ENCODE measurements at regions not wholly inside any gene's neighbourhood (a gene's known extent, or its start where the extent isn't known, plus 50 kb on each side); places are given as distances from the start of the nearest gene placed in this dataset.

- TF ChIP-seq CTCF (IDR thresholded peaks at IDR 0.05) = no peak
- Histone ChIP-seq H3K36me3 (no peaks in the 10 kb centered on the region), H3K4me1 (peaks cover 0 to 13% of the 10 kb centered on the region in 2 donors), H3K4me3 (no peak overlapping the region), H3K27me3 (no peaks in the 10 kb centered on the region), H3K27ac (no peak overlapping the region), H3K9me3 (no peaks in the 10 kb centered on the region)
- no peak for DNase-seq (ENCODE audit: low spot score)
Measured at GRCh38 chr11:19592842-19593241, 119.8 kb upstream of the NAV2 start.

GRCh38 chr11:19589567-19590260 is 122.9 kb upstream of the NAV2 start:
- Histone ChIP-seq H3K27me3 (no peaks in the 10 kb centered on the region), H3K4me3 (no peak overlapping the region), H3K27ac (no peak overlapping the region), H3K36me3 (no peaks in the 10 kb centered on the region), H3K9me3 (no peaks in the 10 kb centered on the region), H3K4me1 (no peaks in the 10 kb centered on the region)
- no peak for DNase-seq (ENCODE audit: low spot score)
- TF ChIP-seq CTCF (IDR thresholded peaks at IDR 0.05) = no peak

- Histone ChIP-seq H3K4me3 (no peak overlapping the region), H3K4me1 (no peaks in the 10 kb centered on the region), H3K9me3 (no peaks in the 10 kb centered on the region), H3K27ac (no peak overlapping the region), H3K27me3 (no peaks in the 10 kb centered on the region), H3K36me3 (no peaks in the 10 kb centered on the region)
- no peak for DNase-seq (ENCODE audit: low spot score)
- no peak for TF ChIP-seq CTCF (IDR thresholded peaks at IDR 0.05)
Measured at GRCh38 chr11:19587979-19588378, 124.7 kb upstream of the NAV2 start.

- no peak for DNase-seq (ENCODE audit: low spot score)
- H3K4me1 ChIP-seq = peaks cover 0 to 41% of the 10 kb centered on the region in 2 donors
- no peak overlapping the region for H3K27ac ChIP-seq
- H3K4me3 ChIP-seq = no peak overlapping the region
- H3K9me3 ChIP-seq = no peaks in the 10 kb centered on the region
- TF ChIP-seq CTCF (IDR thresholded peaks at IDR 0.05) = no peak
- H3K36me3 ChIP-seq = no peaks in the 10 kb centered on the region
- H3K27me3 ChIP-seq = no peaks in the 10 kb centered on the region
Measured at GRCh38 chr11:19580646-19581045, 132.0 kb upstream of the NAV2 start.

- H3K27ac ChIP-seq = peak overlapping the region; percentile 75 to 82
- H3K4me1 ChIP-seq = peaks cover 0 to 46% of the 10 kb centered on the region in 2 donors
- no peaks in the 10 kb centered on the region for H3K27me3 ChIP-seq
- H3K36me3 ChIP-seq = no peaks in the 10 kb centered on the region
- TF ChIP-seq CTCF (IDR thresholded peaks at IDR 0.05) = no peak
- H3K9me3 ChIP-seq = no peaks in the 10 kb centered on the region
- H3K4me3 ChIP-seq = no peak overlapping the region
- DNase-seq (ENCODE audit: low spot score) = no peak
Measured at GRCh38 chr11:19579957-19580356, 132.7 kb upstream of the NAV2 start.

GRCh38 chr11:19578871-19579270 is 133.8 kb upstream of the NAV2 start:
- TF ChIP-seq CTCF (IDR thresholded peaks at IDR 0.05) = no peak
- H3K4me3 ChIP-seq = no peak overlapping the region
- H3K36me3 ChIP-seq = no peaks in the 10 kb centered on the region
- H3K27ac ChIP-seq = peak overlapping the region; percentile 75 to 82
- H3K4me1 ChIP-seq = peaks cover 0 to 54% of the 10 kb centered on the region in 2 donors
- no peak for DNase-seq (ENCODE audit: low spot score)
- H3K27me3 ChIP-seq = no peaks in the 10 kb centered on the region
- H3K9me3 ChIP-seq = no peaks in the 10 kb centered on the region

Data from right atrium auricular region (tissue), 2 donors.